ENCODE measurements at regions not wholly inside any gene's neighbourhood (a gene's known extent, or its start where the extent isn't known, plus 50 kb on each side); places are given as distances from the start of the nearest gene placed in this dataset.

- Histone ChIP-seq H4K20me1 (ENCODE audit: control insufficient read depth, insufficient read depth) (no peaks in the 10 kb centered on the region), H2AFZ (ENCODE audit: control insufficient read depth, low read depth, low read length) (no peak overlapping the region), H3K27me3 (replicated peaks in 1 of 2; ENCODE audit: control insufficient read depth in 2 of 2, insufficient read depth in 2 of 2, low read length in 1 of 2) (no peaks in the 10 kb centered on the region), H3K79me2 (ENCODE audit: control insufficient read depth, insufficient read depth, low read length) (no peaks in the 10 kb centered on the region), H3K36me3 (ENCODE audit: control insufficient read depth in 2 of 2, insufficient read depth in 2 of 2, low read length in 1 of 2) (no peaks in the 10 kb centered on the region), H3K27ac (ENCODE audit: control insufficient read depth, insufficient read depth) (no peak overlapping the region), H3K9me3 (replicated peaks; ENCODE audit: control insufficient read depth, insufficient read depth, low read length) (no peaks in the 10 kb centered on the region), H3K9ac (ENCODE audit: control insufficient read depth, insufficient read depth, low read length) (no peak overlapping the region), H3K4me3 (no peak overlapping the region), H3K4me1 (ENCODE audit: control insufficient read depth, insufficient read depth, low read length) (no peaks in the 10 kb centered on the region), H3K4me2 (ENCODE audit: control insufficient read depth, insufficient read depth) (no peak overlapping the region)
- ChIA-PET RAD21 (ENCODE audit: unreplicated experiment) (no interaction called here), CTCF (interaction anchor here (1.3 to 1.6 kb wide), 2 partner anchors 11 to 23 kb away, joined by 6 to 7 read pairs; no protein-coding TSS in a partner anchor), POLR2A (no interaction called here), SMC1A (ENCODE audit: uncharacterized antibody, unreplicated experiment) (interaction anchor here (1.9 kb wide), 1 partner anchor 8 kb away, joined by 12 read pairs; no protein-coding TSS in a partner anchor)
- intact Hi-C loops (cut with micrococcal nuclease; ENCODE audit: unreplicated experiment) (no loop called here), in situ Hi-C loops (cut with MboI) (no loop called here)
- no TSS peak for BruUV-seq (replicated peaks)
- WGBS (ENCODE audit: insufficient coverage, insufficient replicate concordance, low lambda C conversion rate, missing lambda C conversion rate) = 48% methylated on average over 2 of the region's 2 CpGs
- no peak for ATAC-seq
- FAIRE-seq = no peak
- TF ChIP-seq HDGF (IDR thresholded peaks at IDR 0.05) (no peak), HCFC1 (IDR thresholded peaks at IDR 0.05; ENCODE audit: low read length) (no peak)
- TF ChIP-seq, protein P1, sequence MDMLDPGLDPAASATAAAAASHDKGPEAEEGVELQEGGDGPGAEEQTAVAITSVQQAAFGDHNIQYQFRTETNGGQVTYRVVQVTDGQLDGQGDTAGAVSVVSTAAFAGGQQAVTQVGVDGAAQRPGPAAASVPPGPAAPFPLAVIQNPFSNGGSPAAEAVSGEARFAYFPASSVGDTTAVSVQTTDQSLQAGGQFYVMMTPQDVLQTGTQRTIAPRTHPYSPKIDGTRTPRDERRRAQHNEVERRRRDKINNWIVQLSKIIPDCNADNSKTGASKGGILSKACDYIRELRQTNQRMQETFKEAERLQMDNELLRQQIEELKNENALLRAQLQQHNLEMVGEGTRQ (IDR thresholded peaks at IDR 0.05; ENCODE audit: borderline replicate concordance, low read depth, low read length) = no peak
- no peak for DNase-seq (ENCODE audit: low read depth, low spot score)
These were observed 116.8 kb upstream of the COL8A1 start for GRCh38 chr3:99521551-99521950.

GRCh38 chr3:99520513-99520912 lies 117.9 kb upstream of the COL8A1 start:
- Histone ChIP-seq H2AFZ (ENCODE audit: control insufficient read depth, low read depth, low read length) (no peak overlapping the region), H3K4me1 (ENCODE audit: control insufficient read depth, insufficient read depth, low read length) (no peaks in the 10 kb centered on the region), H3K27ac (ENCODE audit: control insufficient read depth, insufficient read depth) (no peak overlapping the region), H3K9me3 (replicated peaks; ENCODE audit: control insufficient read depth, insufficient read depth, low read length) (no peaks in the 10 kb centered on the region), H3K4me2 (ENCODE audit: control insufficient read depth, insufficient read depth) (no peak overlapping the region), H3K79me2 (ENCODE audit: control insufficient read depth, insufficient read depth, low read length) (no peaks in the 10 kb centered on the region), H4K20me1 (ENCODE audit: control insufficient read depth, insufficient read depth) (no peaks in the 10 kb centered on the region), H3K4me3 (no peak overlapping the region), H3K27me3 (replicated peaks in 1 of 2; ENCODE audit: control insufficient read depth in 2 of 2, insufficient read depth in 2 of 2, low read length in 1 of 2) (no peaks in the 10 kb centered on the region), H3K36me3 (ENCODE audit: control insufficient read depth in 2 of 2, insufficient read depth in 2 of 2, low read length in 1 of 2) (no peaks in the 10 kb centered on the region), H3K9ac (ENCODE audit: control insufficient read depth, insufficient read depth, low read length) (no peak overlapping the region)
- DNase-seq (ENCODE audit: low read depth, low spot score) (no peak), ATAC-seq (no peak), FAIRE-seq (no peak)
- SMC1A ChIA-PET (ENCODE audit: uncharacterized antibody, unreplicated experiment) = interaction anchor here (0.9 to 1.9 kb wide), 3 partner anchors 9 to 20 kb away, joined by 3 to 12 read pairs (median 5); no protein-coding TSS in a partner anchor
- in situ Hi-C loops (cut with MboI) (no loop called here), intact Hi-C loops (cut with micrococcal nuclease; ENCODE audit: unreplicated experiment) (no loop called here)
- POLR2A ChIA-PET = no interaction called here
- no TSS peak for BruUV-seq (replicated peaks)
- RAD21 ChIA-PET (ENCODE audit: unreplicated experiment) = interaction anchor here (1.2 to 1.7 kb wide), 2 partner anchors 11 to 20 kb away, joined by 4 to 7 read pairs; no protein-coding TSS in a partner anchor
- CTCF ChIA-PET = interaction anchor here (0.9 to 1.7 kb wide), 5 partner anchors 8 to 21 kb away, joined by 3 to 6 read pairs (median 5); no protein-coding TSS in a partner anchor
- TF ChIP-seq USF1 (IDR thresholded peaks at IDR 0.05; ENCODE audit: borderline replicate concordance, extremely low read length, insufficient read depth, low read depth, low read length) (no peak), CHD4 (IDR thresholded peaks at IDR 0.05) (no peak), WRNIP1 (IDR thresholded peaks at IDR 0.05; ENCODE audit: borderline replicate concordance, low read depth, low read length) (no peak), ZBED1 (IDR thresholded peaks at IDR 0.05; ENCODE audit: borderline replicate concordance) (no peak), NR2F1 (conservative IDR thresholded peaks at IDR 0.05) (no peak), SPI1 (IDR thresholded peaks at IDR 0.05; ENCODE audit: borderline replicate concordance, insufficient read depth, low read depth, low read length) (no peak), NR2C2 (IDR thresholded peaks at IDR 0.05; ENCODE audit: borderline replicate concordance, control insufficient read depth, insufficient read length, low read depth) (no peak), PAX5 (IDR thresholded peaks at IDR 0.05; ENCODE audit: borderline replicate concordance, low read depth, low read length) (no peak)
- TF ChIP-seq, protein P2, sequence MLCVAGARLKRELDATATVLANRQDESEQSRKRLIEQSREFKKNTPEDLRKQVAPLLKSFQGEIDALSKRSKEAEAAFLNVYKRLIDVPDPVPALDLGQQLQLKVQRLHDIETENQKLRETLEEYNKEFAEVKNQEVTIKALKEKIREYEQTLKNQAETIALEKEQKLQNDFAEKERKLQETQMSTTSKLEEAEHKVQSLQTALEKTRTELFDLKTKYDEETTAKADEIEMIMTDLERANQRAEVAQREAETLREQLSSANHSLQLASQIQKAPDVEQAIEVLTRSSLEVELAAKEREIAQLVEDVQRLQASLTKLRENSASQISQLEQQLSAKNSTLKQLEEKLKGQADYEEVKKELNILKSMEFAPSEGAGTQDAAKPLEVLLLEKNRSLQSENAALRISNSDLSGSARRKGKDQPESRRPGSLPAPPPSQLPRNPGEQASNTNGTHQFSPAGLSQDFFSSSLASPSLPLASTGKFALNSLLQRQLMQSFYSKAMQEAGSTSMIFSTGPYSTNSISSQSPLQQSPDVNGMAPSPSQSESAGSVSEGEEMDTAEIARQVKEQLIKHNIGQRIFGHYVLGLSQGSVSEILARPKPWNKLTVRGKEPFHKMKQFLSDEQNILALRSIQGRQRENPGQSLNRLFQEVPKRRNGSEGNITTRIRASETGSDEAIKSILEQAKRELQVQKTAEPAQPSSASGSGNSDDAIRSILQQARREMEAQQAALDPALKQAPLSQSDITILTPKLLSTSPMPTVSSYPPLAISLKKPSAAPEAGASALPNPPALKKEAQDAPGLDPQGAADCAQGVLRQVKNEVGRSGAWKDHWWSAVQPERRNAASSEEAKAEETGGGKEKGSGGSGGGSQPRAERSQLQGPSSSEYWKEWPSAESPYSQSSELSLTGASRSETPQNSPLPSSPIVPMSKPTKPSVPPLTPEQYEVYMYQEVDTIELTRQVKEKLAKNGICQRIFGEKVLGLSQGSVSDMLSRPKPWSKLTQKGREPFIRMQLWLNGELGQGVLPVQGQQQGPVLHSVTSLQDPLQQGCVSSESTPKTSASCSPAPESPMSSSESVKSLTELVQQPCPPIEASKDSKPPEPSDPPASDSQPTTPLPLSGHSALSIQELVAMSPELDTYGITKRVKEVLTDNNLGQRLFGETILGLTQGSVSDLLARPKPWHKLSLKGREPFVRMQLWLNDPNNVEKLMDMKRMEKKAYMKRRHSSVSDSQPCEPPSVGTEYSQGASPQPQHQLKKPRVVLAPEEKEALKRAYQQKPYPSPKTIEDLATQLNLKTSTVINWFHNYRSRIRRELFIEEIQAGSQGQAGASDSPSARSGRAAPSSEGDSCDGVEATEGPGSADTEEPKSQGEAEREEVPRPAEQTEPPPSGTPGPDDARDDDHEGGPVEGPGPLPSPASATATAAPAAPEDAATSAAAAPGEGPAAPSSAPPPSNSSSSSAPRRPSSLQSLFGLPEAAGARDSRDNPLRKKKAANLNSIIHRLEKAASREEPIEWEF (IDR thresholded peaks at IDR 0.05; ENCODE audit: insufficient replicate concordance, low read depth, low read length) = no peak
